GDM1 (cell line): ENCODE measurements at regions not wholly inside any gene's neighbourhood (a gene's known extent, or its start where the extent isn't known, plus 50 kb on each side); places are given as distances from the start of the nearest gene placed in this dataset.

Experiments
- DNase-seq: peaks from one replicate; lab custom pipeline; 2025; lab: John Stamatoyannopoulos, UW

DNA sequence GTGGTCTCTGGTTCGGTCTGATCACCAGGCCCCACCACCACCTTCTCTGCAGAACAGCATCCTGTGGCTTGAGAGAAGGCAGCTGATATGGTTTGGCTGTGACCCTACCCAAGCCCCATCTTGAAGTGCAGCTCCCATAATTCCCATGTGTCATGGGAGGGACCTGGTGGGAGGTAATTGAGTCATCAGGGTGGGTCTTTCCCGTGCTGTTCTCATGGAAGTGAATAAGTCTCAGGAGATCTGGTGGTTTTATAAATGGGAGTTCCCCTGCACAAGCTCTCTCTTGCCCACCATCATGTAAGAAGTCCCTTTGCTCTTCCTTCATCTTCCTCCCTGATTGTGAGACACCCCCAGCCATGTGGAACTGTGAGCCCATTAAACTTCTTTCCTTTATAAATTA lies 352.3 kb upstream of the CDH5 start:
- DNase-seq: no peak

DNA sequence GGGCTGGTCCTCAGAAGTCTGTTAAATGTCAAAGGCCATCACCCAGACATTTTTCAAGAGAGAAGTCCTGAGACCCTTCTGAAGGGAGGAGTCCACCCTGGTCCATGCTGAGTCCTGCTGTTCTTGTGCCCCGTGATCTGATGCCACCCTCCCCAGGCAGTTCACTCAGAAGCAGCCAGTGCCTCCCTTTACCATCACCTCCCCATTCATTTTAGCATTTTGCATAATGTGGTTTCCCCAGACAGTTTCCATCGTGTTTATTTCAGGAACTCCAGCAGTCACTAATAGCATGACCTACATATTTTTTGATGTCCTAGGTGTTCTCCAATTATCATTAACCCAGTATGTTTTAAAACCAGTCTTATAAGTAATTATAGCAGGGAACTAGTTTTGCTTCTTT lies 353.0 kb upstream of the CDH5 start:
- no peak for DNase-seq

DNA sequence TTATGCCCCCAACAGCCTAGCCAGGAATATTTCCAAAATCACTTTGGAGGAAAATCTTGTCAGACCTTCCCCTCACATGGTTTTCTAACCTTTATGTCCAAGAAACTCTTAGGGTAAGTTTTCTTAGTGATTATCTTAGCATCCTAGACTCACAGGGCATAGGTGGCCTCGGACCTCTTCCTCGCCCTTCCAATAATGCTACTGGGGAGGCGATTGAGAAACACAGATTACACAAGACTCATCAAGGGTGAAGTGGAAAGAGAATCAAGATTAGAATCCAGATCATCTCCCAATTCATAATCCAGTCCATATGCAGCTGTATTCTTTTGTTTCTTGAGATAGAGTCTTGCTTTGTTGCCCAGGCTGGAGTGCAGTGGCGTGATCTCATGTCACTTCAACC lies 358.4 kb upstream of the CDH5 start:
- DNase-seq: no peak

DNA sequence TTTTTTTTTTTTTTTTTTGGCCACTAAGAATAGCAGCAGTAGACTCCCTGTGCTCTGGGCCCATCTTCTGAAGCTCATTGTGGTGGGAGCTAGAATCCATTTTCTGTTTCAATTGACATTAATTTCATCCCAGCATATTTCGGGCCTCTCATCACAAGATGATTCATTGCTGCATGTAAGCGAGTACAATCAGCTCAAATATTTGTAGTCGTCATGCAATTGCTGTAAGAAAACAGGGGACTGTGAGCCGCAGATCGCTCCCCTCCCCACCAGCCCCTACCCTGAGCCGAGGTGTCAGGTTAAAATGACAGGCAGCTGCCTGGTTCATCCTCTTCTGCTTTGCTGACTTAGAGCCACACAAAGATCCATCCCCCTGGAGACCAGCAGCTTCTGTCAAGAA lies 358.8 kb upstream of the CDH5 start:
- DNase-seq: no peak

DNA sequence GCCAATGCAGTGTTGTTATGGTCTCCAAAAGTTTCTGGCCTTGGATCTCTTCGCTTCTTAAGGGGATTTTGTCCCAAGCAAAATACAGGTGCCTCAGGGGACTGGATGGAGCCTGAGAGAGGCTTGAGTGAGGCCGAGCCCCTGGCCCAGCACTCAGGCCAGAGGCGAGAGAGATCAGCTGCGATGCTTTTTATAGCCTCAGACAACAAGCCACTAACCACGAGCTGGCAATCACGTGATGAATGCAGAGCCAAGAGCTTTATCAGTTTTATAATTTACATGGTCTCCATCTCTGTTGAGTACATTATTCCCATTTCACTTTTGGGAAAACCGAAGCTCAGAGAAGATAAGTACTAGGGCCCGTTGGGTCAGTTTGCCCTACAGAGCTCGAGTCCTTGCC lies 360.0 kb upstream of the CDH5 start:
- no peak for DNase-seq

DNA sequence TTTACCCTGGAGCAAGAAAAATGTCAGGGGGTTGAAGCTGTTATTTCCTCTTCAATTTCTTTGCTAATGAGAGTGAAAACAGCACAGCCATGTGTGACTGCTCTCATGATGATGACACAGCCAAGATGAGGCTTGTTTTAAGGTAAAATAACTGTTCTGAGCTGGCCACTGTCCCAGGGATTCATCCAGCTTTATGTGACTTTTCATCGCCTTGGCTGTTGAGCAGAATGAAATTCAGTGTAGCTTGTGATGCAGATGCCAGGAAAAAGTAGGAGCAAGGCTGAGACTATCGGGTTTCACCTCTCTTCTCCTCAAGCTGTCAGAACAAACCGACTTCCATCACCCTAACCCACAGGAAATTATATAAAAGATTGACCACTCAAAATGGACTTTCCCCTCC lies 361.8 kb upstream of the CDH5 start:
- DNase-seq: no peak

DNA sequence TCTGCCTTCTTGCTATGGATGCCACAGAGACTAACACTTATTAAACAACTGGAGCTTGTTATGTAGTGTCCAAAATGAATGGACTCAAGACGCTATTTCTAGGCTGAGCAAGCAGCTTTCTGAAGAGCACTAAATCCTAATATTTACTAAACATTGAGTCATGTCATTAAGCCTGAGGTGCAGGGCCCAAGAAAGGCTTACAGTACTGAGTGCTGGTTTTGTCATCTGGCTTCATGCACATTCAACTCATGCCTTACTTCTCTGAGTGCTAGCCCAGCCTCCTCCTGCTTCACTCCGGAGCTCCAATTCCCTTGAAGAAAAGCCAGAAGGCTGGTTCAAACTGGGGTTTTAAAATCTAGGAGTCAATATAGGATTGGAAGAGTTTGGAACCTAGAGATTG lies 363.3 kb upstream of the CDH5 start:
- DNase-seq: no peak

DNA sequence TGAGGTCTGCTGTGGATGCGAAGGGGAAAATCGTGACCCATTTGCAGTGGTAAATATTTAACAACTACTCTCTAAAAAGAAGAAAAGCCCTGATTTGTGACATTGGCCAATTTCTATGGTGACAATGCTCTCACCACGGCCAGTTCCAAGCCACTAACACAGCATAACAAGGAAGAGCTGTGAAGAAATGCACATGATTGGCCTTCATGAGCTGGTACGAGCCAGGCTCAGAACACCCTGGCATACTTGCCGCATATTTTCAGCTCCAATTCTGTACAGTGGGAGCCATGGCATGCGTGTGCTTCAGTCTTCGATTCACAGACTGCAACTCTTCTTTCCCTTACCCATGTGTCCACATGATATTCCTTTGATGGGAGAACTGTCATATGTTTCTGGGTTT lies 363.9 kb upstream of the CDH5 start:
- no peak for DNase-seq

DNA sequence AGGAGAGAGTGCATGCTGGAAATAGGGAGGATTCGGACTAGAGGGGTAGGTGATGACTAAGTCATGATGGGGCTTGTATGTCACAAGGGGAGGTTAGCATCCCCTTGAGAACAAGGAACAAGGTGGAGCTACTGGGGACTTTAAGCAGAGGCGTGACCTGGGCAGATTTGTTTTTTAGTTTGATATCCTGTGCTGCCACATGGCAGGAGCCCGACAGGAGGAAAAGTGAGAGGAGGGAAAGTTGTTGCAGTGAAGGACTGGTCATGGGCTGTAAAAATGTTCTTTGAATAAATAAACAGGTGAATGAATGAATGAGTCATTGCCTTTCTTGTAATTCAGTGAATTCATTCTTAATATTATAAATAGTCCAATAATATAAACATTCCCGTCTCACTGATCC lies 365.1 kb upstream of the CDH5 start:
- DNase-seq: no peak

DNA sequence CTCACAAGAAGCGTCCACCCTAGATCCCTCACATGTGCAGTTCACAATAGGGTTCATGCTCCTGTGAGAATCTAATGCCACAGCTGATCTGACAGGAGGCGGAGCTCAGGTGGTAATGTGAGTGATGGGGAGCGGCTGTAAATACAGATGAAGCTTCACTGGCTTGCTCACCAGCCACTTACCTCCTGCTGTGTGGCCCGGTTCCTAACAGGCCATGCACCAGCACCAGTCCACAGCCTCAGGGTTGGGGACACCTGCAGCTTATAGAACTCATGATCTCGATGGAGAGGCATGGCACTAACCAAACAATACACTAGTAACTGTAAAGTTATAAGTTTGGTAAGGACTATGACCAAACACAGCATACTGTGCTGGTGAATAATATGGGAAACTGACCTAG lies 368.0 kb upstream of the CDH5 start:
- DNase-seq: no peak

DNA sequence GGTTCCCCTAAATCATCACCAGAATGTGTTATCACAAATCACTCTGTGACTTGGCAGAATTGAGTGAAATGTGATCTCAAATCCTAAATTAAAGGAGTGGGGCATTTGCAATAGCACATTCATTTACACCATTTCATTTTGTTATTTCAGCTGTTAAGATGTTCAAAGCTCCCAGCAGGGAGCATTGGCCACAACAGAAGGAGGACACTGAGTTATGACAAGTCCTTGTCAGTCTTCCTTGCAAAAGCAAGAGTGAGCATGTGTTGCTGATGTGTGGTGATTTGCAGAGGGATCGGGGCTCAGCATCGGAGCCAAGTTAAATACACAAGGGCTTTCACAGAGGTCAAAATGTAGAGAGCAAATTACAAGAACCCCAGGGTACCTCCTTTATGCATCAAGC lies 372.2 kb upstream of the CDH5 start:
- DNase-seq: no peak

DNA sequence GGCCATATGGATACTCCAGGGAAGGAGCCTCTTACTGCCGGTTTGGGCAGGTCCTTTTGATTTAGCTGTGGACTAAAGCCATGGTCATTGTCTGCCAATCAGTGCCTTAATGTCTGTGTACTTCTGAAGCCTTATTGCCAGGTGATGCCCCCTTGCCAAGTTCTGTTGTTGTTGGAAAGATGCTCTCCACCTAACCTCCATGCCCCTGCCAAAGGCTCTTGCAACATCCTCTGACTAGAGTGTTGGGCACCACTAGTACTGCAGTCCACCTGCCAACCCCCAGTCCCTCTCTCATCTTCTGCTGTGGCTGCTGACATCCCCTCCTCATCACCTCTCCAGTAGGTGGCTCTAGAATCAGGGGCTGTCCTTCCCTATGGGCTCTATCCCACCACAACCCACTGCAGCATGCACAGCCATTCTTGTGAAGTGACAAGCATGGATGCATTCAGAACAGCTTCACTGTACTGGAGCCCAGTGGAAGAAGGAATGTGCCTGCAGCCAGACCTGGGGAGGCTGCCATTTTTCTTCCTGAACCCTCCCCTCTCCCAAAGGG lies 375.3 kb upstream of the CDH5 start:
- DNase-seq: no peak

DNA sequence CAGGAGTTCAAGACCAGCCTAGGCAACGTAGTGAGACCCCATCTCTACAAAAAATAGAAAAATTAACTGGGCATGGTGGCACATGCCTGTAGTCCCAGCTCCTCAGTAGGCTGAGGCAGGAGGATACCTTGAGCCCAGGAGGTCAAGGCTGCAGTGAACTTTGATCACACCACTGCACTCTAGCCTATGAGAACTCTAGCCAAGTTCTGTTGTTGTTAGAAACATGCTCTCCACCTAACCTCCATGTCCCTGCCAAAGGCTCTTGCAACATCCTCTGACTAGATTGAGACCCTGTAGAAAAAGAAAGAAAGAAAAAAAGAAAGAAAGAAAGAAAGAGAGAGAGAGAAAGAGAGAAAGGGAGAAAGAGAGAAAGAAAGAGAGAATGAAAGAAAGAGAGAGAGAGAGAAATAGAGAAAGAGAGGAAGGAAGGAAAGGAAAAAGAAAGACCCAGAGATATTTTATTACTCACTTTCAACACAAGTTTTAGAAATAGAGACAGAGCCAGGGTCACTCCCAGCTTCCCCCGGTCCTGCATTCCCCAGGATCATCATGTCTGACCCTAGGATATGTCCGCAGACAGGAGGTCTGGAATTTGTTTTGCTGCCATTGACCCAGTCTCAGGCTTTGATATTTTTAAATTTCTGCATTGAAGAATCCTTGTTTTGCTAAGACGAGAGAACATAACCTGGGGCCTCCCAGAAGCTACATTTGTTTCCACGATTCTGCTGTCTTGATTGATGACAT lies 376.5 kb upstream of the CDH5 start:
- no peak for DNase-seq

DNA sequence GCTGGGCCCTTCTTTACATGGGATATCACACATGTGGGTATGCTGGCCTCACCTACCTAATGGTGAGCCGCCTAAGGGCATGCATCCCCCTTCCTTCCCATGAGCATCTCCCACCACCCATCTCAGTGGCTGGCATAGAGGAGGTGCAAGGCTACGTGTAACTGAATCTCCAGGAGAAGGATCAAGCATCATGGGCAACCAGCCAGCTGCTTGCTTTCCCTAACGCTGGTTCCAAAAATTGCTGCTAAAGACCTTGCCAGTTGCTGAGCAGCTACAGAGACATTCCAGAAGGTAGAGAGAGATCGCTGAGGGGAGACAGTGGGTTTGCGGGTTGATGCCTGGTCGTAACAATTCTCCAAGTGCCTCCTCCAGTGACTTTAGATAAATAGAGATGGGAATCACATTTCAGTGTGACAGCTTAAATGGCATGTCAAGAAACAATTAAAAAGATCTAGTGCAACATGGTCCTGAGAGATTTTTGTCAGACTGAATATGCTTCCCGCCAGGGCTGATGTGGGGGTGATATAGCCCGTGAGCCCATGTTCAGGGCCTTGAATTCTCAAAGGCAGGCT lies 378.4 kb upstream of the CDH5 start:
- DNase-seq: no peak

DNA sequence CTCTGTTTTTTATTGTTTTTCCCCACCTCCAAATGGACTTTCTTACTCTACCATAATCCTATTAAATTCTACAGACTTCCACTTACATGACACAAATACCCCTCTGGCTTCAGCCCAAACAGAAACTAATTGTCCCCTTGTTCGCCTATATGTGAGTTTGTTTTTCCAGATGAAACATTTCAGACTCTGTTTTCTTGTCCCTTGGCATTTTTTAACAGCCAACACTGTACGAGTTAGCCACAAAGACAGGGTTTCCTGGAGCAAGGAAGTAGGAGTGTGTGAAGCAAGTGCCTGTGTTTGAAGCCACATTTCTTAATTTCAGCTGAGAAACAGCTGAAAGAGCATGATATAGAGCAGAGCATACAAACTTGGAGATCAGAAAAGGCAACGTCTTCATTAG lies 382.2 kb upstream of the CDH5 start:
- no peak for DNase-seq

DNA sequence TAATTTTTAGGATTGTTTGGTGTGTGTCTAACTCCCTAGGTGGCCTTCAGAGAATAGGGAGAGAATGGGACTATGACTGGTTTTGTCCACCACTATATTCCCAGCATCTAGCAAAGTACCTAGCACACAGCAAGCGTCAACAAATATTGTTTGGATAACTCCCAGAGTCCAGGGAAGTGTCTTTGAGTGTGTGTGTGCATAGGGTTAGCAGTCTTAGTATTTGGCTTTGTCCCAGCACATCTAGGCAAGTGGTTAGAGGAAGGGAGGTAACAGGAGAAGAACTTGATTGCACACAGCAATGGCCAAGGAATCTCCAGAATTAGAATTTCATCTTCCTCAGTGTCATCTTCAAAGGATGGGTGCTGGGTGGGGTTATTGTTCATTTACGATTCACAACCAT lies 385.4 kb upstream of the CDH5 start:
- no peak for DNase-seq

DNA sequence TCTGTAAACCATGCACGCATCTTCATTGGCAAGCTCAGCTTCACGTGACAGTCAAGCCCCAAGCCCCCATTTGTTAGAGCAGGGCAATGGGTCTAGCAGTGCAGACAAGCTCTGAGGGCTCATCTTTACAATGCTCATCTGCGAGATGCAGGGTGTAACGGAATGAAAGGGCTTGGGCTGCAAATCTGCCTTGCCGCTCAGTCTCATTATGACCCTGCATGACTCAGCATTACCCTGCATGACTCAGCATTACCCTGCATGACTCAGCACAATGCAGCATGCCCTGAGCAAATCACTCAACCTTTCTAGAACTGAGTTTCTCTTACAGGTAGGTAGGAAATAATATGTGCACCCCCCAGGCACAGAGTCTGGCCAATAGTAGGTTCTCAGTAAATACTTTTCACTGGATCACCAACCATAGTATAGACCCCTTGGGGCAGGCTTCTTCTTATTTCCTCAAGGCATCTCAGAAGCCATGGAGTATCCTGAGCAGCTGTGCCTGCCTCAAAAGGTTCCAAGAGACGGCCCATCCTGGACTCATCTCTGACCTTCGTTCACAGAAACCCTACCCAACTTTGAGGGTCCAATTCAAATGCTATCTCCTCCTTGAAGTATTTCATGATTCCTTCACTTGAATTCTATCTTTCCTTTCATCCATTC lies 391.3 kb upstream of the CDH5 start:
- DNase-seq: no peak

DNA sequence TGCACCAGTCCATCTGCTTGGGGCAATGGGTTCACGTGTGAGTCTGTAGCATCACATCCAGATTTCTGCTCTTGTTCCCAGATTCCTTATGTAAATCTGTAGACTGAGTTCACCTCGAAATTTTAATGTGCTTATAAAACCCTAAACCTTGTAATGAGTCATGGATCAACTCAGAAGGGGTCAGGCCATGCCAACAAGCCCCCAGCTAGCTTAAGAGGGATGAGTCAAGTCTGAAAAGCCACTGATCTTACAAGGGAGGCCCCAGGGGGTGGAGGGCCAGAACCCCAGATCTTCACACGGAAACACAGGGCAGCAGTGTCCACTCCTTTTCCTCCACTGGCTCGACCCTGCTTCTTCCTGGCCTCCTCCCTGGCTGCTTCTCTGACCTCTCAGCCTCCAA lies 399.1 kb upstream of the CDH5 start:
- DNase-seq: no peak

DNA sequence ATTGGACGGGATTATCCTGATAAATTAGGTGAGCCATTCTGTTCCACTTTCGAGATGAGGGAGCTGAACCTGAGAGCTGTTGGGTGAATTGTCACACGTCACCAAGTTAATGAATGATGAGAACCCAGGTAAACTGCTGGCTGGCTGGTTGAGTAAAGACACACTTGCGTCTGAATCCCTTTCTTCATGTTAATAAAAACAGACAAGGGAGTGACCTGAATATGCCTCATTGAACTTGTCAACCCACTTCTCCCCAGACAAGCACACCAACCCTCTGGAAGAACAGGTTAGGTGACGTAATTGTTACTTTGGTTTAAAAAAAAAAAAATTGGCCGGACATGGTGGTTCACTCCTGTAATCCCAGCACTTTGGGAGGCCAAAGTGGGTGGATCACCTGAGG lies 400.9 kb upstream of the CDH5 start:
- DNase-seq: no peak

DNA sequence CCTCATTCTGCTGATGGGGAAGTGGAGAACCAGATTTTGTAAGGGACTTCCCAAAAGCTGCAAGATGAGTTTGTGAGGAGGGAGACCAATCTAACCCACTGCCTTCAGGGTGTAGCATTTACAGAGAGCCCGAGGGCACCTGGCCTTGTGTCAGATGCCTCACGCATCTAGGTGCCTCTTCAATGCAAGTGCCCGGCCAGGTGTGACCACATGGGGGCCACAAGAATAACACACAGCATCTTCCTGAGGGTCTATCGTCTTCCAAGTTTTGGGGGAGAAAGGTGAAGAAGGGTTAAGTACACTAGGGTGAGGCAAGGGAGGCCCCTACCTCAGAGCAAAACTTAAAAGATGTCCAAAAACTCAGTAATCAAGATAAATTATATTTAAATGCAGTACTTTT lies 401.7 kb upstream of the CDH5 start:
- no peak for DNase-seq

DNA sequence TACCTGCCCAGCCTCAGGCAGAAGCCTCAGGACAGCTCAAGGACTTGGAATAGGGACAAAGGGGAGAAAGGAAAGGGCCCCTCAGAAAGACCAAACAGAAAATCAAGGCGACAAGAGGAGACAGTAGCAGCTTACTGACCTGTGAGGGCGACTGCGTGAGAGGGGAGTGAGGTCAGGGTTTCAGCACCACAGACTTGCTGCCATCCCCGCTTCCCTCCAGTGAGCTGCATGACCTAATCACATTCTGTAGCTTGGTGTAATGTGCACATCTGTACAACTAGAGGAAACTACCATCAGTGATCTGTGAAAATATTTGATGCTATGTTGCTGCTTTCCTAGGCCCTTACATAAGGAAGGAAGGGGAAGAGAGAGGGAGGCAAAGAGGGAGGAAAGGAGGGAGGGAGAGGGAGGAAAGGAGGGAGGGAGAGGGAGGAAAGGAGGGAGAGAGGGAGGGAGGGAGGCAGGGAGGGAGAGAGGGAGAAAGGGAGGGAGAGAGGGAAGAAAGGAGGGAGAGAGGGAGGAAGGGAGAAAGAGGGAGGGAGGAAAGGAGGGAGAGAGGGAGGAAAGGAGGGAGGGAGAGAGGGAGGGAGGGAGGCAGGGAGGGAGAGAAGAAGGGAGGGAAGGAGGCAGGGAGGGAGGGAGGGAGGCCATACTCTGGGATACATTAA lies 404.9 kb upstream of the CDH5 start:
- no peak for DNase-seq

DNA sequence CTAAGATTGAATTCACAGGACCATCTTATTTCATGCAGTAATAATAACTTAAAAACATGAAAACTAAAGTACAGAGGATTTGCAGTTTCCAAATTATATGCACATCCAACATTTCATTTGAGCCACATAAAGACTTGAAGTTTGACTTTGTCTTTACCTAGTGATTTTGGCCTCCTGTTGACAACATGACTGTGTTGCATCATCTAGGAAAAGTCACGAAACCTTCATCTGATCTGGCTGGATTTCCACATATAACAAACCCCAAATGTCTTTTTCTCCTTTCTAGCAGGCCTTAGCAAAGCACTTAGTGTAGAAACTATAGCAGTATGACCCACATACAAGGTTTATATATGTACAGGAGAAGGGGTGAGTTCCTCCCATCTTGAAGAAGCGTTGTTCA lies 406.5 kb upstream of the CDH5 start:
- DNase-seq: no peak

DNA sequence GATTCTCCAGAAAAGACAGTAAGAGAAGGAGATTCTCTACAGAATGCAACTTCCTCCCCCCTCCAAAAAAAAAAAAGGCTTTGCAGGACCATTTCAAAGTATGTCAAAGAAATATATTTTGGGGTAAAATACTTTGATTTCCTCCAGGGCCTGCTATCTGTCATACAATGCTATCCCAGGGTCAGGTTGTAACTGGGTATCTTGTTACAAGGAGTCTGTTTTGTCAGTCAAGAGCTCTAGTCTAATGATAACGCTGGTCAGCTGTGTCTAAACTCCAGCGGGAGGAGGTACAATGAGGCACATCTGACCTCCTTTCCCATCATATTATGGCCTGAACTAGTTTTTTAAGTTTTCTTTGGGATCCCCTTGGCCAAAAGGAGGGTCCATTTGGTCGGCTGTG lies 408.4 kb upstream of the CDH5 start:
- no peak for DNase-seq
